Upper lobe of left lung (tissue), 6 donors: ENCODE measurements at regions not wholly inside any gene's neighbourhood (a gene's known extent, or its start where the extent isn't known, plus 50 kb on each side); places are given as distances from the start of the nearest gene placed in this dataset.
A peak's percentile ranks its signal among the peaks of the same experiment; 100 is the strongest.

ENCODE experiments used
- ATAC-seq, 2 donors: fragments of 200-7000 bp; cut with Tn5 transposase; one replicate each; pipeline ENCODE4 v1.9.1; 2022; ENCODE audit warnings: mild to moderate bottlenecking in 2 of 2, moderate library complexity in 2 of 2; ENCODE audit not compliant: low FRiP score in 2 of 2
- DNase-seq, 2 donors: peaks; one replicate each; pipeline ENCODE4 v3.0.0-alpha.2; 2019 to 2020
- H3K27ac ChIP-seq, 4 donors: fragments of 200-600 bp; sonication (generic); one replicate each; pipeline ENCODE4 v1.5.1; 2016 to 2019
- H3K27me3 ChIP-seq, 4 donors: fragments of 200-600 bp; sonication (generic); one replicate each; pipeline ENCODE4 v1.5.1; 2017 to 2019
- H3K36me3 ChIP-seq, 4 donors: fragments of 200-600 bp; sonication (generic); one replicate each; pipeline ENCODE4 v1.5.1; 2016 to 2019
- H3K4me1 ChIP-seq, 4 donors: fragments of 200-600 bp; sonication (generic); one replicate each; pipeline ENCODE4 v1.5.1; 2018 to 2019
- H3K4me3 ChIP-seq, 4 donors: fragments of 200-600 bp; sonication (generic); one replicate each; pipeline ENCODE4 v1.5.1; 2017 to 2019; ENCODE audit warnings: mild to moderate bottlenecking in 2 of 4, moderate library complexity in 1 of 4
- H3K9me3 ChIP-seq, 4 donors: fragments of 200-600 bp; sonication (generic); one replicate each; pipeline ENCODE4 v1.5.1; 2018 to 2019
- EP300 ChIP-seq, 4 donors: sonication (generic); formaldehyde crosslinking; IDR thresholded peaks; one replicate each; pipeline ENCODE4 v1.5.1; 2017; ENCODE audit warnings: antibody characterized with exemption in 4 of 4, control low read depth in 2 of 4
- POLR2A ChIP-seq, 4 donors: fragments of 450-650 bp; IDR thresholded peaks; one replicate each; pipeline ENCODE4 v1.5.1; 2016 to 2017; ENCODE audit warnings: antibody characterized with exemption in 4 of 4, mild to moderate bottlenecking in 2 of 4
- POLR2AphosphoS5 ChIP-seq, 2 donors: sonication (generic); formaldehyde crosslinking; IDR thresholded peaks; one replicate each; pipeline ENCODE4 v1.5.1; 2017; ENCODE audit warnings: antibody characterized with exemption in 2 of 2
- WGBS, 2 donors: methylation state at CpG; one replicate each; pipeline ENCODE4 v1.1.5; 2017 to 2018; 5-methylcytosine and 5-hydroxymethylcytosine counted together
- TF ChIP-seq, protein P1 (sequence below), 6 experiments: fragments of 450-650 bp in 4 of 6; fragments of 200-600 bp in 2 of 6; sonication (generic) in 2 of 6; IDR thresholded peaks; one replicate each; pipeline ENCODE4 v1.5.1; 2016 to 2019; ENCODE audit warnings: antibody characterized with exemption in 6 of 6
- donor health status: DM: no; HTN: no; CAD: no; lungs with moderate emphysema.
- donor health status: DM: no; HTN: yes; CAD: no; lungs with severe emphysema.

DNA sequence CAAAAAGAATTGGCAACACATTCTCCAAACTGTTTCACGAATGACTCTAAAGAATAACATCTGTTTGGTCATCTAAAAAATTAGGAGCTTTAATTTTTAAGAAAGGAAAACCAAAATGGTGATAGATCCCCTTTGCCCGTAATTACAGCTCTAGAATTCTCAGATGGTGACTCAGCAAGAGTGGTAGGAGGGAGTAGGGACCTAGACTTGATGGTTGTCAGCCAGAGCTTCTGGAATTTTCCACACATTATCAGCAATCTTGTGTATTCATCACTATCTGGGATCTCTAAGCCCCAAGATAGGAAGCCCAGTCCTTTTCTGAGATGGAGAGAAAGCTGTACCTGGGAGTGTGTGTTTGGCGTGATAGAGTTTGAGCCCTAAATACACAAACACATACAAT is 103.9 kb upstream of the RAB40AL start:
- no peaks in the 10 kb centered on the region for H3K27me3 ChIP-seq
- DNase-seq: no peak

DNA sequence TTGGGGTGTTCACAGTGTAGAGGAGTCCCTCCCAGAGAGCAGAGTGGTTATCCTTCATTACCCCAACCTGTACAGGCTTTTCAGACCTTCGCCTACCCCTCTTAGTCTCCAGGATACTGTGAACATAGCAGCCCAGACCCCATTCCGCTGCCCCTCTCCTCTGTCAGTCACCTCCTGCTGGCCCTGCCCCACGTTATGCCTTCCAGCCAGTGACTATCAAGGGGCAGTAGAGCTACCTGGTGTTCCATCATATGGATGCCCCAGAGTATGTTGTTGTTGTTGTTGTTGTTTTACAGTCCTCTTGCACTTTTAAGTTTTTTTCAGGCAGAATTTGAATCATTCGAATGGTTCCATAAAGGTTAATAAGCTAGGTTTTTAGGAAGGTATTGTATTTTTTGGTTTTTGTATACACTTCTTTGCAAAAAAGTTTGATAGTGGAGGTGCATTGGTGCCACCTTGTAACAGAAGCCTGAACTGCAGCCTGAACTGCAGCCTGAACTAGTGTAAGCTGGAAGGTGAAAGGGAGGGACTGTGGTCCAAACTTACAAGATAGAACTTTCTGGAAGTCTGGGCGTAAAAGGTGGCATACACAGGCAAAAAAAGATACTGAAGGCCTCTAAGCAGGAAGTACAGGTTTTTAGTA is 101.4 kb upstream of the RAB40AL start:
- Histone ChIP-seq H3K36me3 (no peaks in the 10 kb centered on the region), H3K9me3 (no peaks in the 10 kb centered on the region), H3K27me3 (no peaks in the 10 kb centered on the region), H3K27ac (no peak overlapping the region), H3K4me1 (no peaks in the 10 kb centered on the region), H3K4me3 (no peak overlapping the region)
- TF ChIP-seq EP300 (IDR thresholded peaks at IDR 0.05): no peak
- TF ChIP-seq, protein P1, sequence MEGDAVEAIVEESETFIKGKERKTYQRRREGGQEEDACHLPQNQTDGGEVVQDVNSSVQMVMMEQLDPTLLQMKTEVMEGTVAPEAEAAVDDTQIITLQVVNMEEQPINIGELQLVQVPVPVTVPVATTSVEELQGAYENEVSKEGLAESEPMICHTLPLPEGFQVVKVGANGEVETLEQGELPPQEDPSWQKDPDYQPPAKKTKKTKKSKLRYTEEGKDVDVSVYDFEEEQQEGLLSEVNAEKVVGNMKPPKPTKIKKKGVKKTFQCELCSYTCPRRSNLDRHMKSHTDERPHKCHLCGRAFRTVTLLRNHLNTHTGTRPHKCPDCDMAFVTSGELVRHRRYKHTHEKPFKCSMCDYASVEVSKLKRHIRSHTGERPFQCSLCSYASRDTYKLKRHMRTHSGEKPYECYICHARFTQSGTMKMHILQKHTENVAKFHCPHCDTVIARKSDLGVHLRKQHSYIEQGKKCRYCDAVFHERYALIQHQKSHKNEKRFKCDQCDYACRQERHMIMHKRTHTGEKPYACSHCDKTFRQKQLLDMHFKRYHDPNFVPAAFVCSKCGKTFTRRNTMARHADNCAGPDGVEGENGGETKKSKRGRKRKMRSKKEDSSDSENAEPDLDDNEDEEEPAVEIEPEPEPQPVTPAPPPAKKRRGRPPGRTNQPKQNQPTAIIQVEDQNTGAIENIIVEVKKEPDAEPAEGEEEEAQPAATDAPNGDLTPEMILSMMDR (IDR thresholded peaks at IDR 0.05): peak in 4 of 6 experiments; percentile 17 to 41 (median 28)
- WGBS, 2 donors: 60 to 66% methylated on average over 4 to 5 of the region's 5 CpGs
- peak in 1 of 2 donors; percentile 48 for ATAC-seq
- DNase-seq: no peak

More for the DNA sequence above, 103.9 kb upstream of the RAB40AL start:
- 67 to 85% methylated on average over 3 of the region's 3 CpGs for WGBS, 2 donors
- Histone ChIP-seq H3K4me1 (no peaks in the 10 kb centered on the region), H3K4me3 (no peak overlapping the region), H3K36me3 (no peaks in the 10 kb centered on the region), H3K27ac (no peak overlapping the region), H3K9me3 (no peaks in the 10 kb centered on the region)
- no peak for ATAC-seq
- TF ChIP-seq EP300 (IDR thresholded peaks at IDR 0.05) (no peak), POLR2AphosphoS5 (IDR thresholded peaks at IDR 0.05) (no peak), POLR2A (IDR thresholded peaks at IDR 0.05) (no peak)
- TF ChIP-seq, protein P1 (IDR thresholded peaks at IDR 0.05): no peak

DNA sequence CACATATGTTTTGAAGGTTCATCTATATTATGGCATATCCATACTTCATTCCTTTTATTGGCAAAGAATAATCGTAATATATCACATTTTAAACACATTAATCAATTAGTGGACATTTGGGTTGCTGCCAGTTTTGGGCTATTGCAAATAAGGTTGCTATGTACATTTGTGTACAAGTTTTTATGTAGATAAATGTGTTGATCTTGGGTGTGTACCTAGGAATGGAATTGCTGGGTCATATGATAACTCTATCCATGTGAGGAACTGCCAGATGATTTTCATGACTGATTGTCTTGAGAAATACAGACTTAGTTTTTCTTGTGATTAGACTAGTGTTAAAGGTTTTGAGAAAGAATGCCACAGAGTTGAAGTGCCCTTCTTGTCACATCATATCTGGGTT is 99.2 kb upstream of the RAB40AL start:
- DNase-seq: no peak
- Histone ChIP-seq H3K36me3 (no peaks in the 10 kb centered on the region), H3K4me1 (no peaks in the 10 kb centered on the region), H3K9me3 (no peaks in the 10 kb centered on the region), H3K27me3 (no peaks in the 10 kb centered on the region), H3K27ac (no peak overlapping the region), H3K4me3 (no peak overlapping the region)
- no peak for ATAC-seq
- no peak for TF ChIP-seq POLR2AphosphoS5 (IDR thresholded peaks at IDR 0.05)
- no peak for TF ChIP-seq EP300 (IDR thresholded peaks at IDR 0.05)
- no peak for TF ChIP-seq POLR2A (IDR thresholded peaks at IDR 0.05)
- TF ChIP-seq, protein P1 (IDR thresholded peaks at IDR 0.05): no peak
- 65 to 73% methylated on average over 1 of the region's 1 CpG for WGBS, 2 donors

DNA sequence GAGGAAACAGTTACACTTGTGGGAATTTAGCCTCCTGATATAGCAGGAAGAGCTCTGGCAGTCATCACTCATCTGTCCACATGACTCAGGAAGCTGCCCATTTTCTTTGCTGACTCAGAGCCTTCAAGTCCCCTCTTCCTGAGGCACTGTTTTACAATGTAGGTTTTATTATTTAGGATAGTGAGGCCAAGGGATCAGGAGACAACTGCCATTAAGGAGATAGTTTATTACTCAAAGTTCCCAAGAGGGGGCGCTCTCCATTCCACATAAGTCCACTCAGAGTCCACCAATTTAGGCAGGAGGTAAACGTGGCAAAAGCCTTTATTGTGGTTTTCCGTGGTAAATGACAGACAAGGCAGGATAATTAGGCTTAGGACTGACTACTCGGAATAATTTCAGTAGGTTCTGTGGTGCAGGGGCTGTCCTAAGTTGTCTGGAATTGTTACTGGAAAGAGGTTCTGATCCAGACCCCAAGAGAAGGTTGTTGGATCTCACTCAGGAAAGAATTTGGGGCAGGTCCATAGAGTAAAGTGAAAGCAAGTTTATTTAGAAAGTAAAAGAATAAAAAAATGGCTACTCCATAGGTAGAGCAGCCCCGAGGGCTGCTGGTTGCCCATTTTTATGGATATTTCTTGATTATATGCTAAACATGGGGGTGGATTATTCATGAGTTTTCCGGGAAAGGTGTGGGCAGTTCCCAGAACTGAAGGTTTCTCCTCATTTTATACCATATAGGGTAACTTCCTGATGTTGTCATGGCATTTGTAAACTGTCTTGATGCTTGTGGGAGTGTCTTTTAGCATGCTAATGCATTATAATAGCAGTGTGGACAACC is 96.0 kb upstream of the RAB40AL start:
- Histone ChIP-seq H3K27me3 (no peaks in the 10 kb centered on the region), H3K4me1 (no peaks in the 10 kb centered on the region), H3K27ac (no peak overlapping the region), H3K9me3 (no peaks in the 10 kb centered on the region), H3K4me3 (no peak overlapping the region), H3K36me3 (no peaks in the 10 kb centered on the region)
- no peak for TF ChIP-seq EP300 (IDR thresholded peaks at IDR 0.05)
- no peak for TF ChIP-seq POLR2AphosphoS5 (IDR thresholded peaks at IDR 0.05)
- TF ChIP-seq, protein P1 (IDR thresholded peaks at IDR 0.05): no peak
- TF ChIP-seq POLR2A (IDR thresholded peaks at IDR 0.05): no peak
- WGBS, 2 donors: 70 to 79% methylated on average over 6 of the region's 6 CpGs
- DNase-seq (no peak), ATAC-seq (no peak)

DNA sequence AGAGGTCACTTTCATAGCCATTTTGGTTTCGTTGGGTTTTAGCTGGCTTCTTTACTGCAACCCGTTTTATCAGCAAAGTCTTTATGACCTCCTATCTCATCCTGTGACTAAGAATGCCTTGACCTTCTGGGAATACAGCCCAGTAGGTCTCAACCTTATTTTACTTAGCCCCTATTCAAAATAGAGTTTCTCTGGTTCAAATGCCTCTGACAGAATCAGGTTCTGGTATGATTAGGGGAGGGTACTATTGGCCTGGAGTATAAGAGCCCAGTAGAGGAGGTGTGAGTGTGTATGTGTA is 95.4 kb upstream of the RAB40AL start:
- ATAC-seq (no peak), DNase-seq (no peak)
- Histone ChIP-seq H3K27me3 (no peaks in the 10 kb centered on the region), H3K9me3 (no peaks in the 10 kb centered on the region), H3K4me1 (no peaks in the 10 kb centered on the region), H3K4me3 (no peak overlapping the region), H3K36me3 (no peaks in the 10 kb centered on the region), H3K27ac (no peak overlapping the region)
- 65 to 76% methylated on average over 2 of the region's 2 CpGs for WGBS, 2 donors
- TF ChIP-seq POLR2A (IDR thresholded peaks at IDR 0.05): no peak
